ENCODE measurements at regions not wholly inside any gene's neighbourhood (a gene's known extent, or its start where the extent isn't known, plus 50 kb on each side); places are given as distances from the start of the nearest gene placed in this dataset.

- H3K9me3 ChIP-seq (ENCODE audit: control insufficient read depth, insufficient read depth, low read length), result no peaks in the 10 kb centered on the region
- no peak overlapping the region for H3K4me3 ChIP-seq (ENCODE audit: low read depth, low read length)
- POLR2A ChIA-PET, result no interaction called here
- no peak overlapping the region for H3K27ac ChIP-seq (ENCODE audit: low read depth, low read length)
- H3K27me3 ChIP-seq (ENCODE audit: control insufficient read depth, insufficient read depth, low read length), result no peaks in the 10 kb centered on the region
- TF ChIP-seq CTCF (IDR thresholded peaks at IDR 0.05; ENCODE audit: low read depth, low read length), result no peak
- CTCF ChIA-PET, result no interaction called here
- no peak for DNase-seq (ENCODE audit: low read depth, low spot score)
Measured at GRCh38 chr11:92628401-92629292, 340.8 kb upstream of the MTNR1B start.

- ChIA-PET POLR2A (no interaction called here), CTCF (no interaction called here)
- Histone ChIP-seq H3K9me3 (ENCODE audit: control insufficient read depth, insufficient read depth, low read length) (no peaks in the 10 kb centered on the region), H3K27me3 (ENCODE audit: control insufficient read depth, insufficient read depth, low read length) (no peaks in the 10 kb centered on the region), H3K4me3 (ENCODE audit: low read depth, low read length) (no peak overlapping the region), H3K27ac (ENCODE audit: low read depth, low read length) (no peak overlapping the region)
- no peak for DNase-seq (ENCODE audit: low read depth, low spot score)
- TF ChIP-seq CTCF (IDR thresholded peaks at IDR 0.05; ENCODE audit: low read depth, low read length), result no peak
Measured at GRCh38 chr11:92632495-92632894, 337.0 kb upstream of the MTNR1B start.

- POLR2A ChIA-PET, result no interaction called here
- no peak for DNase-seq (ENCODE audit: low read depth, low spot score)
Measured at GRCh38 chr11:92633820-92634219, 335.6 kb upstream of the MTNR1B start.

GRCh38 chr11:92636543-92637188, 332.8 kb upstream of the MTNR1B start:
- no peak for TF ChIP-seq CTCF (IDR thresholded peaks at IDR 0.05; ENCODE audit: low read depth, low read length)
- no peak overlapping the region for H3K4me3 ChIP-seq (ENCODE audit: low read depth, low read length)
- ChIA-PET POLR2A (no interaction called here), CTCF (no interaction called here)
- H3K27ac ChIP-seq (ENCODE audit: low read depth, low read length), result no peak overlapping the region
- no peak for DNase-seq (ENCODE audit: low read depth, low spot score)
- H3K27me3 ChIP-seq (ENCODE audit: control insufficient read depth, insufficient read depth, low read length), result no peaks in the 10 kb centered on the region
- H3K9me3 ChIP-seq (ENCODE audit: control insufficient read depth, insufficient read depth, low read length), result no peaks in the 10 kb centered on the region

More at GRCh38 chr11:92633820-92634219, 335.6 kb upstream of the MTNR1B start:
- no peak overlapping the region for H3K4me3 ChIP-seq (ENCODE audit: low read depth, low read length)
- CTCF ChIA-PET, result interaction anchor here (0.7 kb wide), 1 partner anchor 793 kb away, joined by 3 read pairs; no protein-coding TSS in a partner anchor
- no peaks in the 10 kb centered on the region for H3K27me3 ChIP-seq (ENCODE audit: control insufficient read depth, insufficient read depth, low read length)
- no peak overlapping the region for H3K27ac ChIP-seq (ENCODE audit: low read depth, low read length)
- TF ChIP-seq CTCF (IDR thresholded peaks at IDR 0.05; ENCODE audit: low read depth, low read length), result no peak
- no peaks in the 10 kb centered on the region for H3K9me3 ChIP-seq (ENCODE audit: control insufficient read depth, insufficient read depth, low read length)

- Histone ChIP-seq H3K4me3 (ENCODE audit: low read depth, low read length) (no peak overlapping the region), H3K27me3 (ENCODE audit: control insufficient read depth, insufficient read depth, low read length) (no peaks in the 10 kb centered on the region), H3K9me3 (ENCODE audit: control insufficient read depth, insufficient read depth, low read length) (no peaks in the 10 kb centered on the region), H3K27ac (ENCODE audit: low read depth, low read length) (no peak overlapping the region)
- ChIA-PET POLR2A (no interaction called here), CTCF (no interaction called here)
- DNase-seq (ENCODE audit: low read depth, low spot score), result no peak
- TF ChIP-seq CTCF (IDR thresholded peaks at IDR 0.05; ENCODE audit: low read depth, low read length), result no peak
Measured at GRCh38 chr11:92638678-92639077, 330.8 kb upstream of the MTNR1B start.

All from AG04450 (cell line).